AG08396 (cell line): ENCODE measurements at regions not wholly inside any gene's neighbourhood (a gene's known extent, or its start where the extent isn't known, plus 50 kb on each side); places are given as distances from the start of the nearest gene placed in this dataset.
"Not testable (repeated sequence)": the region's sequence is repeated elsewhere in the genome, so short reads cannot be mapped to it uniquely, and the experiment has no call there.

ENCODE experiments used
- DNase-seq: peaks from one replicate; pipeline ENCODE4 v3.0.0; 2012; ENCODE audit warnings: low spot score, mixed read lengths

GRCh38 chr7:150107283-150107682 is 215.9 kb upstream of the LRRC61 start:
- DNase-seq = not testable (repeated sequence)

- not testable (repeated sequence) for DNase-seq
Observed at GRCh38 chr7:150110375-150110820, 212.8 kb upstream of the LRRC61 start.

- DNase-seq = not testable (repeated sequence)
Observed at GRCh38 chr7:150110882-150111281, 212.3 kb upstream of the LRRC61 start.

- DNase-seq = not testable (repeated sequence)
Observed at GRCh38 chr7:150111373-150112139, 211.6 kb upstream of the LRRC61 start.

GRCh38 chr7:150113301-150113700 is 209.9 kb upstream of the LRRC61 start:
- DNase-seq = not testable (repeated sequence)

- DNase-seq = not testable (repeated sequence)
Observed at GRCh38 chr7:150114591-150114990, 208.6 kb upstream of the LRRC61 start.

GRCh38 chr7:150119966-150120365 is 203.2 kb upstream of the LRRC61 start:
- DNase-seq = not testable (repeated sequence)

GRCh38 chr7:150125831-150126230 is 197.3 kb upstream of the LRRC61 start:
- DNase-seq = not testable (repeated sequence)

GRCh38 chr7:150134451-150134850 is 188.7 kb upstream of the LRRC61 start:
- DNase-seq = not testable (repeated sequence)

- DNase-seq = not testable (repeated sequence)
Observed at GRCh38 chr7:150135620-150136190, 187.4 kb upstream of the LRRC61 start.

- DNase-seq = not testable (repeated sequence)
Observed at GRCh38 chr7:150139840-150140239, 183.3 kb upstream of the LRRC61 start.

- not testable (repeated sequence) for DNase-seq
Observed at GRCh38 chr7:150141525-150142345, 181.4 kb upstream of the LRRC61 start.

GRCh38 chr7:150146124-150146523 is 177.0 kb upstream of the LRRC61 start:
- not testable (repeated sequence) for DNase-seq

GRCh38 chr7:150147524-150147923 is 175.6 kb upstream of the LRRC61 start:
- not testable (repeated sequence) for DNase-seq

GRCh38 chr7:150156015-150156414 is 167.1 kb upstream of the LRRC61 start:
- not testable (repeated sequence) for DNase-seq

GRCh38 chr7:150158696-150159095 is 164.5 kb upstream of the LRRC61 start:
- DNase-seq = not testable (repeated sequence)

- not testable (repeated sequence) for DNase-seq
Observed at GRCh38 chr7:150169515-150169914, 153.6 kb upstream of the LRRC61 start.

GRCh38 chr7:150169943-150170490 is 153.1 kb upstream of the LRRC61 start:
- not testable (repeated sequence) for DNase-seq

GRCh38 chr7:150183602-150184001 is 139.6 kb upstream of the LRRC61 start:
- not testable (repeated sequence) for DNase-seq

GRCh38 chr7:150189963-150190362 is 133.2 kb upstream of the LRRC61 start:
- not testable (repeated sequence) for DNase-seq

GRCh38 chr7:150192541-150192940 is 130.6 kb upstream of the LRRC61 start:
- DNase-seq = not testable (repeated sequence)

GRCh38 chr7:150193866-150194265 is 129.3 kb upstream of the LRRC61 start:
- DNase-seq = not testable (repeated sequence)
